GM12892 (cell line): ENCODE measurements at regions not wholly inside any gene's neighbourhood (a gene's known extent, or its start where the extent isn't known, plus 50 kb on each side); places are given as distances from the start of the nearest gene placed in this dataset.

ENCODE experiments used
- POLR2A ChIP-seq: IDR thresholded peaks from 2 replicates; pipeline ENCODE4 v1.6.1; 2011; ENCODE audit warnings: low read depth, low read length, control low read depth
- POLR2AphosphoS5 ChIP-seq: IDR thresholded peaks from 2 replicates; pipeline ENCODE4 v1.6.1; 2011; ENCODE audit warnings: low read depth, low read length, control low read depth

DNA sequence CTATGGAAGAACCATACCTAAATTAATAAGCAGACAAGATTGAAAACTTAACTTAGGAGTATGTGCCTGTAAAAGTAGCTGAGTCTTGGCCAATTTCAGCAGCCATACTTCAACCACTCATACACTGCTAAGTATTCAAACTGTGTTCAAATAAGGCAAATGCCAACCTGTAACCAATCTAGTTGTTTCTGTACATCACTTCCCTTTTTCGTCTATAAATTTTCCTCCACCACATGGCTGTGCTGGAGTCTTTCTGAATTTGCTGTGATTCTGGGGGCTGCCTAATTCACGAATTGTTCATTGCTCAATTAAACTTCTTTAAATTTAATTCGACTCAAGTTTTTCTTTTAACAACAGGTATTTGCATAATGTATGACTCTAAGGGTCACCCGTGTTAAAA lies 184.4 kb downstream of the PLK2 start:
- TF ChIP-seq POLR2AphosphoS5 = no peak
- TF ChIP-seq POLR2A = no peak
